ENCODE measurements at regions not wholly inside any gene's neighbourhood (a gene's known extent, or its start where the extent isn't known, plus 50 kb on each side); places are given as distances from the start of the nearest gene placed in this dataset.

DNA sequence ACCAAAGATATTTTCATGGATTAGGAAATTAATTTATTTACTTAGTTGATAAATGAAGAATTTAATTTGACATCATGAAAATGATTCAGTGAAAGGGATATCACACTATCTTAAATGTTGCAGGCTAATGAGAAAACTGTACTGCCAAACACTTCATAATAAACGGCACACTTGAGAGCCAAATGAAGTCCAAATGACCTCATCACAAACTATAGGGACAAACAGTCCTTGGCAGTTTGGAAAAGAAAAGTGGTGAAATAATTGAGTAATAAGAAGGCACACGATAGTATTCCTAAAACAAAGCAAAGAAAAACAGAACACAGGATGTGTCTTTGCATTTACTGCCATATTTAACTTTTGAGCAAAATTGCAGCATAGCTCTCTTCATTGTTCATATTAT lies 116.9 kb upstream of the TLR4 start:
- FAIRE-seq = no peak
- TF ChIP-seq, protein P1, sequence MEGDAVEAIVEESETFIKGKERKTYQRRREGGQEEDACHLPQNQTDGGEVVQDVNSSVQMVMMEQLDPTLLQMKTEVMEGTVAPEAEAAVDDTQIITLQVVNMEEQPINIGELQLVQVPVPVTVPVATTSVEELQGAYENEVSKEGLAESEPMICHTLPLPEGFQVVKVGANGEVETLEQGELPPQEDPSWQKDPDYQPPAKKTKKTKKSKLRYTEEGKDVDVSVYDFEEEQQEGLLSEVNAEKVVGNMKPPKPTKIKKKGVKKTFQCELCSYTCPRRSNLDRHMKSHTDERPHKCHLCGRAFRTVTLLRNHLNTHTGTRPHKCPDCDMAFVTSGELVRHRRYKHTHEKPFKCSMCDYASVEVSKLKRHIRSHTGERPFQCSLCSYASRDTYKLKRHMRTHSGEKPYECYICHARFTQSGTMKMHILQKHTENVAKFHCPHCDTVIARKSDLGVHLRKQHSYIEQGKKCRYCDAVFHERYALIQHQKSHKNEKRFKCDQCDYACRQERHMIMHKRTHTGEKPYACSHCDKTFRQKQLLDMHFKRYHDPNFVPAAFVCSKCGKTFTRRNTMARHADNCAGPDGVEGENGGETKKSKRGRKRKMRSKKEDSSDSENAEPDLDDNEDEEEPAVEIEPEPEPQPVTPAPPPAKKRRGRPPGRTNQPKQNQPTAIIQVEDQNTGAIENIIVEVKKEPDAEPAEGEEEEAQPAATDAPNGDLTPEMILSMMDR (IDR thresholded peaks at IDR 0.05; ENCODE audit: insufficient read depth, missing control alignments) = no peak

DNA sequence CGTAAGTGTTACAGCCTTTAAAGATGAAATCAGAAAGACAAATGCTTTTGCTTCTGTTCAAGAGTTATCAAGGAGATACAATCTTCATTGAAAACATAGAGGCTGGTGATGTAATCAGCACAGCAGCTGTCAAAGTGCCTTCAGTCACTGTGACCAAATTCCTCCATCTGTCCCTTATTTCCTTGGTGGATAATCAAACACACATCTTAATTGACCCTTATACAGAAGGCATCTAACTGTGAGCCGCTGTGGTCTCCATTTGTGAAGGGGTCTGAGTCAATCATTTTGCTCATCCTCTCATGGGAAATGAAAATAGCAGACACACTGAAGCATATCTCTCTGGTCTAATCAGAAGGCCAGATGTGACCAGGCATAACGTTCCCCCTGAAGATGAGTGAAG lies 130.1 kb upstream of the TLR4 start:
- TF ChIP-seq, protein P1 (IDR thresholded peaks at IDR 0.05; ENCODE audit: insufficient read depth, missing control alignments) = no peak
- FAIRE-seq (no peak), DNase-seq (ENCODE audit: insufficient read length, low spot score) (no peak)

More for the DNA sequence above, 116.9 kb upstream of the TLR4 start:
- DNase-seq (ENCODE audit: insufficient read length, low spot score) = no peak

DNA sequence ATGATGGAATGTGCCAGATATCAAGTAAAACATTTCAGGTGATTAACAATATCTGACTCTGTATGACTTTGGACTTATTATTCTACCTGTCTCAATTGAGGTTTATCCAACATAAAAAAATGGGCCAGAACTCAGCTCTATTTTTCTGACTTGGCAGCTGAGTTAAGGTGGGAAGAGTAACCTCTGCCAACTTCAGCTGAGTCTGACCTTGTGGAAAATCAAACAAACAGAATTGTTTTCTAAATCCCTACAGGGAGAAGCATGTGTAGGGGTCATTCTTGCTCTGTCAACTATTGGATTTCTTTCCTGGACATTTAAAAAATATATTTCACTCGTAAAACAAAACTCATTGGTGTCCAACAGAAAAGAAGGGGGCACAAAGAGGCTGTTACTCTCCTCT lies 139.4 kb upstream of the TLR4 start:
- TF ChIP-seq, protein P1 (IDR thresholded peaks at IDR 0.05; ENCODE audit: insufficient read depth, missing control alignments) = no peak
- FAIRE-seq = no peak
- no peak for DNase-seq (ENCODE audit: insufficient read length, low spot score)

DNA sequence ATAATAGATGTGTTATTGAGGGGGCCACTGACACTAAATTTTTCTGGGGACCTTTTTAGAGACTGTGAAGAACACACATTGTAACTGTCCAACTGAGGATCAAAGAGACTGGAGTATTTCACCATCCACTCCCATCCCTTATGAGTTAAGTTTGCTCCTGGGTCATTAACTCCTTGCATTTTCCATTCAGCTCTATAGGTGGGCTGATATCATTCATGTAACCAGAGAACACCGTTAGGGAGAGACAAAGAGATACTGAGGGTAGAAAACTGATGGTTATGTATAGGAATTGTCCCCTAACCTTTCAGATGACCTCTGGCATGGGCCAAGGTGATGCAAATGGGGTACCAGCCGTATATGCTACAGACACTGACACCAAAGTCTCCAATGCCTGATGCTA lies 142.4 kb upstream of the TLR4 start:
- FAIRE-seq = no peak
- TF ChIP-seq, protein P1 (IDR thresholded peaks at IDR 0.05; ENCODE audit: insufficient read depth, missing control alignments) = no peak
- no peak for DNase-seq (ENCODE audit: insufficient read length, low spot score)

DNA sequence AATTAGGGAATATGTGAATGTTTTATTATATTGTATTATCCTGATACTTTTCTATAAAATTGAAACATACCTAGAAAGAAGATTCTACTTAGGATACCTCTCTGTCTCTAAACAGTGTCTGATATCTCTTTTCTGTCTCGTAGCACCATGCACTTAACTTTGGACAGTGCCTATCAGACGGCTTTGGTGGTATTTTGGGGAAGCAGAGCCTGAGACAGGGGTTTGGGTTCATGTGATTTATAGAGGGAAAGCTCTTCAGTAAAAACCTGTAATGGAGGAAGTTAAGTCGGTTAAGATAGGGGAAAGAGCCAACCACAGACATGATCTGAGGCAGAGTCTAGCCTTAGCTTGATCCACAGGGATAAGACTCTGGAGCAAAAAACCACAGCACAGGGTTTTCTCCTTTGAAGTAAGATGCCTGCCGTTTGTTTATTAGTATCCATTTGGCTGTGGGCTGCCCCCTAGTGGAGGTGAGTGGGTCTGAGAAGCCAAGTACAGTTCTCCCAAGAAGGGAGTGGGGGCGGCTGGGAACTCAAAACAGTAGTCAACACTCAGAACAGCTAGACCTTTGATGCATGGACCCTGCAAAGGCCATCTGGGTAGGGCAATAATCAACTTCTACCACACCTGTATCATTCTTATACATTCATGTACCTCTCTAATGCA lies 141.2 kb upstream of the ASTN2 start:
- no peak for DNase-seq (ENCODE audit: insufficient read length, low spot score)

DNA sequence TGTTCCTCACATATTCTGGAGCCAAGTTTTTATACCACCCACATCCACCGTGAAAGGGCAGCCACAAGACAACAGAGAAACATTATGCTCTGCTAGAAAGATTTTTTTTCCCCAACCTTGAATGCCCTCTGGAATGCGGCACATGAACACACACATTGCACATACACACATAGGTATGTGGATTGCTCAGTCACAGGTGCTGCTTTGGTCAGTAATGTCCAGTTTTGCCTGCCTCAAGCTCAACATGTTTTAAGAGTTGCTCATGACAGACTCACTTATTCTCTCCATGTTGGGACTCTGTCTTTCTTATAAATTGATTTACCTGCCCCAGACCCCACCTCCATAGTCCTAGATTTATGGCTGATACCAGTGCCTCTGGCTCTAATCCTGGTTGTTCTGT lies 138.0 kb upstream of the ASTN2 start:
- TF ChIP-seq, protein P1 (IDR thresholded peaks at IDR 0.05; ENCODE audit: insufficient read depth, missing control alignments) = no peak
- DNase-seq (ENCODE audit: insufficient read length, low spot score) (no peak), FAIRE-seq (no peak)

More for the DNA sequence above, 141.2 kb upstream of the ASTN2 start:
- TF ChIP-seq, protein P1 (IDR thresholded peaks at IDR 0.05; ENCODE audit: insufficient read depth, missing control alignments) = peak; percentile 32
- no peak for FAIRE-seq

DNA sequence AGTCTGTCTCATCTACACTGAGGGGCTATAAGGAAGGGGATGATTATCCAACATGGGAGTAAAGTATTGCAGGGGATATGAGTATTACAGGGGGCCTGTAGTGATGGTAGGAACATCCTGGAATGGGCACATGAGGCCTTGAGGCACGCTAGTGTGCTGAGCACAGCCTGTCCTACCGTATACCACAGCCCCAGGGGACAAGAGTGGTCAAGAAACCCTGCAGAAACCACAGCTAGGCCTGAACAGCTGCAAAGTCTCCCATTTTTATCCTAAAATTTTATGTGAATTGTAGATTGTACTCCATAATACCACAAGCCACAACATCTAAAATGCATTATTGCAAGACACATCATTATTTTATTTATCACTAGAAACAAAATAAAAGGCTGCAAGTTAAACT lies 136.3 kb upstream of the ASTN2 start:
- TF ChIP-seq, protein P1 (IDR thresholded peaks at IDR 0.05; ENCODE audit: insufficient read depth, missing control alignments) = no peak
- FAIRE-seq = no peak
- DNase-seq (ENCODE audit: insufficient read length, low spot score) = no peak
